HepG2 (cell line): ENCODE measurements at regions not wholly inside any gene's neighbourhood (a gene's known extent, or its start where the extent isn't known, plus 50 kb on each side); places are given as distances from the start of the nearest gene placed in this dataset.

Source experiments
- AGO2 ChIP-seq: fragments of 200-400 bp; formaldehyde crosslinking; optimal IDR thresholded peaks from 2 replicates; pipeline ENCODE3; 2017; ENCODE audit warnings: mild to moderate bottlenecking, low read depth, low read length, moderate library complexity
- ARID3A ChIP-seq: IDR thresholded peaks from 2 replicates; pipeline ENCODE4 v1.6.1; 2012; ENCODE audit warnings: low read depth, low read length, improper control_type of control experiment
- CEBPG ChIP-seq: IDR thresholded peaks from 2 replicates; pipeline ENCODE4 v1.6.1; 2016
- EZH2 ChIP-seq: conservative IDR thresholded peaks from 2 replicates; pipeline ENCODE4 v1.6.1; 2012; ENCODE audit warnings: mild to moderate bottlenecking, low read depth, low read length, moderate library complexity
- FOXA3 ChIP-seq: IDR thresholded peaks from 2 replicates; pipeline ENCODE4 v1.6.1; 2016; ENCODE audit warnings: missing genetic modification reagents, missing compliant biosample characterization
- MXI1 ChIP-seq: IDR thresholded peaks from 3 replicates; pipeline ENCODE4 v1.6.1; 2012; ENCODE audit warnings: low read depth, low read length, inconsistent platforms, borderline replicate concordance
- PAX8 ChIP-seq: sonication (generic); formaldehyde crosslinking; IDR thresholded peaks from 2 replicates; pipeline ENCODE4 v1.8.0; 2022; ENCODE audit warnings: mild to moderate bottlenecking, missing genetic modification reagents, borderline replicate concordance
- POGK ChIP-seq: sonication (generic); formaldehyde crosslinking; conservative IDR thresholded peaks from 2 replicates; pipeline ENCODE4 v1.8.0; 2022; ENCODE audit warnings: mild to moderate bottlenecking, moderate library complexity, missing genetic modification reagents
- SCMH1 ChIP-seq: sonication (generic); formaldehyde crosslinking; IDR thresholded peaks from 2 replicates; pipeline ENCODE4 v1.9.0; 2021; ENCODE audit warnings: missing genetic modification reagents, mild to moderate bottlenecking, borderline replicate concordance
- SMARCC2 ChIP-seq: fragments of 450-650 bp; IDR thresholded peaks from 2 replicates; pipeline ENCODE4 v1.6.1; 2017; ENCODE audit warnings: antibody characterized with exemption, mild to moderate bottlenecking
- TBX2 ChIP-seq: sonication (generic); formaldehyde crosslinking; IDR thresholded peaks from 2 replicates; pipeline ENCODE4 v1.5.0; 2020; ENCODE audit warnings: missing genetic modification reagents, mild to moderate bottlenecking, borderline replicate concordance
- THAP8 ChIP-seq: sonication (generic); formaldehyde crosslinking; IDR thresholded peaks from 2 replicates; pipeline ENCODE4 v1.5.1; 2020; ENCODE audit warnings: missing genetic modification reagents, mild to moderate bottlenecking, borderline replicate concordance
- TOE1 ChIP-seq: sonication (generic); formaldehyde crosslinking; IDR thresholded peaks from 2 replicates; pipeline ENCODE4 v1.4.0; 2020; ENCODE audit warnings: mild to moderate bottlenecking, missing genetic modification reagents
- ZIK1 ChIP-seq: sonication (generic); formaldehyde crosslinking; IDR thresholded peaks from 2 replicates; pipeline ENCODE4 v1.5.0; 2020; ENCODE audit warnings: mild to moderate bottlenecking, low read depth, missing genetic modification reagents, borderline replicate concordance
- ZNF160 ChIP-seq: sonication (generic); formaldehyde crosslinking; IDR thresholded peaks from 2 replicates; pipeline ENCODE4 v1.8.0; 2022; ENCODE audit warnings: mild to moderate bottlenecking, inconsistent platforms, missing genetic modification reagents
- ZNF510 ChIP-seq: sonication (generic); formaldehyde crosslinking; IDR thresholded peaks from 2 replicates; pipeline ENCODE4 v1.4.0; 2020; ENCODE audit warnings: low read depth, mild to moderate bottlenecking, missing genetic modification reagents
- ZNF629 ChIP-seq: sonication (generic); formaldehyde crosslinking; conservative IDR thresholded peaks from 2 replicates; pipeline ENCODE4 v1.5.0; 2020; ENCODE audit warnings: missing genetic modification reagents
- ZNF691 ChIP-seq: sonication (generic); formaldehyde crosslinking; IDR thresholded peaks from 2 replicates; pipeline ENCODE4 v1.4.0; 2020; ENCODE audit warnings: missing genetic modification reagents, low read depth, mild to moderate bottlenecking, borderline replicate concordance
- ZNF780A ChIP-seq: sonication (generic); formaldehyde crosslinking; IDR thresholded peaks from 2 replicates; pipeline ENCODE4 v1.8.0; 2022; ENCODE audit warnings: mild to moderate bottlenecking, missing genetic modification reagents, moderate library complexity
- ZNF800 ChIP-seq: sonication (generic); formaldehyde crosslinking; IDR thresholded peaks from 2 replicates; pipeline ENCODE4 v1.4.0; 2020; ENCODE audit warnings: missing genetic modification reagents
- ZSCAN12 ChIP-seq: sonication (generic); formaldehyde crosslinking; IDR thresholded peaks from 2 replicates; pipeline ENCODE4 v1.9.0; 2021; ENCODE audit warnings: mild to moderate bottlenecking, missing genetic modification reagents
- ZSCAN21 ChIP-seq: sonication (generic); formaldehyde crosslinking; IDR thresholded peaks from 2 replicates; pipeline ENCODE4 v1.8.0; 2022; ENCODE audit warnings: mild to moderate bottlenecking, missing genetic modification reagents, moderate library complexity, borderline replicate concordance

- TF ChIP-seq POGK (CRISPR knock-in tag) (0 out of 2 replicates have a peak, but pooled peaks have one; percentile 24), ZNF510 (CRISPR knock-in tag) (no peak), TOE1 (CRISPR knock-in tag) (no peak), ZNF691 (CRISPR knock-in tag) (no peak), PAX8 (CRISPR knock-in tag) (no peak), EZH2 (no peak), ZSCAN21 (CRISPR knock-in tag) (peak; percentile 70; the same call in 1 of the 2 replicates), ZSCAN12 (CRISPR knock-in tag) (no peak), CEBPG (CRISPR knock-in tag) (0 out of 2 replicates have a peak, but pooled peaks have one; percentile 20), SCMH1 (no peak), ZNF160 (CRISPR knock-in tag) (no peak; the same call in 1 of the 2 replicates), TBX2 (CRISPR knock-in tag) (peak; percentile 77), FOXA3 (CRISPR knock-in tag) (peak; percentile 11; the same call in 1 of the 2 replicates), THAP8 (CRISPR knock-in tag) (no peak), MXI1 (peak; percentile 62; the same call in 1 of the 3 replicates), ZIK1 (no peak), AGO2 (peak; percentile 95), ZNF780A (CRISPR knock-in tag) (no peak), ARID3A (no peak), SMARCC2 (no peak), ZNF629 (CRISPR knock-in tag) (no peak), ZNF800 (CRISPR knock-in tag) (no peak)
Observed at GRCh38 chr1:244970744-244971551, 106.6 kb upstream of the HNRNPU start (continued).
